ENCODE measurements at regions not wholly inside any gene's neighbourhood (a gene's known extent, or its start where the extent isn't known, plus 50 kb on each side); places are given as distances from the start of the nearest gene placed in this dataset.

DNA sequence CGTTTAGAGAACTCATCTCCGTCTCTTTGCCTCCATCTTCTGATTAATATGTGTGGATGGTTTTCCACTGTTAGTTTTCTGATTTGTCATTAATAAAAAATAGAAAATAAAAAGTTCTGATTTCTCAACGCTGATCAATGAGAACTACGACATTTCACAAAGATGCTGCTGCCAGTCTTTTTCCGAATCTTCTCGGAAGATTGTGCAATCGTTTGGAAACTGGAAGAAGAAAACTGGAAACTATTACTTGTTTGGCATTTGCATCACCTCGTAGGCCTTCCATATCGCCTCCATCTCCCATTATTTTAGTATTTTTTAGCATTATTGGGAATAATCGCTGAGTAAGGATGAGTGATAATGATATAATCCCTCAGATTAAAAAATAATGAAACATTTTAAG lies 123.2 kb upstream of the KLF6 start:
- no peak for FAIRE-seq

GRCh38 chr10:3907514-3907913 lies 122.5 kb upstream of the KLF6 start:
- no peak for FAIRE-seq

DNA sequence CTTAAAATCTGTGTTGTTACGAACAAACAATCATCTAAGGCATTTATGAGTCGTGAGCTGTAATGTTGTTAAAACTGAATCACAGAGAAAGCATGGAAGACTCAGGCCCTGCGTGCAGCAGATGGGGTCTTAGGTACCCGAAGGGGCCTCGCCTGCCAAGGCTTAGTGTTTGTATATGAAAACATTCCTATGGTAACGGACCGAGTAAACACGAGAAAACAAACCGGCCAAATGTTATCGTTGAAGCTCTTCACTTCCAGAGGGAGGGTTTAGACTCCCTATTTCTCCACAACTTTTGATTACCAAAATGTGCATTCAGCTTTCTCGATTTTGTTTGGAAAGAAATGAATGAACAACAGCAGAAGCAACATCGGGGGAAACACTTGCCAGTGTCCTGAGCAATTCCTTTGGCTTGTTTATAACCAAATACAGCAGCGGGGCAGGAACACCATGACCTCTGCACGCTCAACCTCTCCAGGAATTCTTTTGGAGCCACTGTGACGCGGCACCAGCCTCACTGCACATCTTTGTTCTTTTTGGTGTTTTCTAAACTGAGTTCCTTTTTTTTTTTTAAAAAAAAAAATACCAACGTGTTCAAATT lies 121.6 kb upstream of the KLF6 start:
- no peak for FAIRE-seq

DNA sequence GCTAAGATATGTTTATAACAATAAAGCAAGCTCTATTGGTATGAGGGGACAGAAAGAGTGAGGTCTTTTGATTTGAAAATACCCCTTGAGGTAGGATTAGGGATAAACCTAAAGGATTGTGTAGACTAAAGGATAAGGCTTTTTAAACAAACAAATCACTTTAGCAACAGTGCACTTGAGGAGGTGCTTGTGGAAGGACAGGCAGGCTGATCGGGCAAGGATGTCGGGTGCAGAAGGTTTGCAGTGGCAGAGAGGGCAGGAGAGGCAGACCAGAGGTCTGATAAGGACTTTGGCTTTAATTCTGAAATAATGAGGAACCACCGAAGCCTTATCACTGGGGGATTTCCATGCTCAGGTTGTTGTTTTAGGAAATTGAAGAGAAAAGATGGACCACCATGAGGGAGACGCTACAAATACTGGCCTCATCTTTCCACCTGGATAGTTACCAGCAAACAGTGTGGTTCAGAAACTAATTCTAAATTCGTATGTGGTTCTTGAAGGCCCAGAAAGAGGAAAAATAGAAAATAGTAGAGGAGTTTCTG lies 119.5 kb upstream of the KLF6 start:
- FAIRE-seq, result no peak

DNA sequence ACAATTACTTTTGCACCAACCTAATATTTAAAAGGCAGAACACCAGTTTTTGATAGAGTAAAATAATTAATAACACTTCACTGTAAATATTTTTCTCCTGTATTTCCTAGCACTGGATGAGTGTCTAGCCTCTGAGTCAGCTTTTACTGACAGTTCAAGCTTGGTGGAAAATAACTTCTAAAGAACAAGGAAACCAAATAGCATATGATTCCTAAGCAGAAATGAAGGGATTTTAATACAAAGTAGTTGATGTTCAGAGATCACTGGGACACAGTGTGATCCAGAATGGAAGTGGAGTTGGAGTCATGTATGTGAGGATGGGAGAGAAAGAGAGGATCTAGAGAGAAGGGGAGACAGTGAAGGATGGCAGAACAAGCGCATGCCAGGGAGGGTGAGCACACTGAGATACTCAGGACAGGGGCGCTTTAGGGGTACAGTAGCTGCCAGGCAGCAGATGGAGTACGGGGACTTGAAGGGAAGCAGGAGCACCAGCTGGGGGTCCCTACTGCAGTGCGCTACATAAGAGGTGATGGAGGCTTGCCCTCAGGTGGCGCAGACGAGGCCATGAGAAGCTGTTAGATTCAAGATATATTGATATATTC lies 117.9 kb upstream of the KLF6 start:
- no peak for FAIRE-seq

- no peak for FAIRE-seq
Measured at GRCh38 chr10:3902054-3902808, 117.2 kb upstream of the KLF6 start.

DNA sequence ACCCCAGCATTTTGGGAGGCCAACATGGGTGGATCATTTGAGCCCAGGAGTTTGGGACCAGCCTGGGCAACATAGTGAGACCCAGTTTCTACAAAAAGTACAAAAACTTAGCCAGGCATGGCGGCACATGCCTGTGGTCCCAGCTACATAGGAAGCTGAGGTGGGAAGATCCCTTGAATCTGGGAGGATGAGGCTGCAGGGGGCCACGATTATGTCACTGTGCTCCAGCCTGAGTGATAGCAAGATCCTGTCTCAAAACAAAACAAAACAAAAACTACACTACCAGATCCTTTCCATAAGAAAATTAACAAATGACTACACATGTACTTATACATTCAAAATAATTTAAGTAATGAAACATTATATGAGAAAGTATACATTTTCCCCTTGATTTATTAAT lies 116.4 kb upstream of the KLF6 start:
- FAIRE-seq, result no peak

DNA sequence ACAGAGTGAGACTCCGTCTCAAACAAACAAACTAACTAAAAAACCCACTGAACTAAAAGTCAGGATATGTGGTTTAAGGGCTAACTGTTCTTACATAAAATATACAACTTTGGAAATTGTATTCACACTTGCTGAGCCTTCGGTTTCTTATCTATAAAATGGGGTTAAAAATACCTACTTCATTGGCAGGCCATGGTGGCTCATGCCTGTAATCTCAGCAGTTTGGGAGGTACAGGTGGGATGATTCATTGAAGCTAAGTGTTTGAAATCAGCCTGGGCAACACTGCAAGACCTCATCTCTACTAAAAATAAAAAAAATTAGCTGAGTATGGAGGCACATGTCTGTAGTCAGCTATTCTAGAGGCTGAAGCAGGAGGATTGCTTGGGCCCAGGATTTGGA lies 115.4 kb upstream of the KLF6 start:
- FAIRE-seq, result no peak

DNA sequence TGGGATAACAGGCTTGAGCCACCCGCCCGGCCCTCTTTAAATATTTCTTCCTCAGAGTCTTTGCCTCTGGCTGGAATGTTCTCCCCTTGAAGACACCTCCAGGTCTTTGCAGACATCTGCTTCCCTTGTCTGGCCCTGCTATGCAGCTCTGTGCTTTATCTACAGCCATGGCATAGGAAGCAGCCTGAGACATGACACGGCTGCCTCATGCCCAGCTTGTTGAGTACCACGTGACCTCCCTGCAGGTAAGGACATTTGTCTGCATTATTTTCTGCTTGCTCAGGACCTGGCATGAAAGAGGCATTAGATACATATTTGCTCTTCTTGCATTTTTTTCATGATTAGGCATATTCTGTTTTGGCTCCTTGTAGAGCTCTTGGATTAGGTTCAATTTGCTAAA lies 113.8 kb upstream of the KLF6 start:
- no peak for FAIRE-seq

DNA sequence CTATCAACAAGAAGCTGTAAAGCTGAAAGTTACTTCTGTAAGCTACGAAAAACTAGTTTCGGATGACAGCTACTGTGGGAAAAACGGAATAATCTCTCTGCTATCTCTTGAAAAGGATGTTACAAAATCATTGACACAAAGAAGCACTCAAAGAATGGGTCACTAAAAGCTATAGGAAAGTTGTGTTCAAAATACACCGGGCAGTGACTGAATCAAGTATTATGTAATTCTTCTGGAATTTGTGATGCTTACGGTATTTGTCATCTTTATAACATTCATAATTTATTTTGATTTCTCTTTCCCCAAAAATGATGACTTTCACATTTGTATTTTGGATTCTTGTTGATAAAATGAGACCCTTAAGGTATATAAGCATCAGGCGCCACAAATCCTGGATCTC lies 112.1 kb upstream of the KLF6 start:
- no peak for FAIRE-seq

DNA sequence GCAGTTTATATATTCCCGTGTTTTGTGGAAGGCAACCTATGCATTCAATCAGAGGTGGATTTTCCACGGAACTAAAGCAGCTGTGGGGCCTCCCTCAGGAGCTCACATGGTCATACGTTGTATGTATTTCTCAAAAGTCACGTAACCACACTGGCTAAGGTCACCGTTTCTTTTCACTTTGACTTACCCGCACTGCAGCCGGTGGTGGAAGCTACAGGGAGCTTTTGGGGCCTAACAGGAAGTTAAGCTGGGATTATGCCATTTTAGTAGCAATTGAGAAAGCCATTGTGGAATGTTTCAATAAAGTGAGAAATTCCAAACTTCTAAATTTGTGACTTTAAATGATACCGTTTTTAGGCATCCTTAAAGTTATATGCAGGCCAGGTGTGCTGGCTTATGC lies 111.2 kb upstream of the KLF6 start:
- no peak for FAIRE-seq

DNA sequence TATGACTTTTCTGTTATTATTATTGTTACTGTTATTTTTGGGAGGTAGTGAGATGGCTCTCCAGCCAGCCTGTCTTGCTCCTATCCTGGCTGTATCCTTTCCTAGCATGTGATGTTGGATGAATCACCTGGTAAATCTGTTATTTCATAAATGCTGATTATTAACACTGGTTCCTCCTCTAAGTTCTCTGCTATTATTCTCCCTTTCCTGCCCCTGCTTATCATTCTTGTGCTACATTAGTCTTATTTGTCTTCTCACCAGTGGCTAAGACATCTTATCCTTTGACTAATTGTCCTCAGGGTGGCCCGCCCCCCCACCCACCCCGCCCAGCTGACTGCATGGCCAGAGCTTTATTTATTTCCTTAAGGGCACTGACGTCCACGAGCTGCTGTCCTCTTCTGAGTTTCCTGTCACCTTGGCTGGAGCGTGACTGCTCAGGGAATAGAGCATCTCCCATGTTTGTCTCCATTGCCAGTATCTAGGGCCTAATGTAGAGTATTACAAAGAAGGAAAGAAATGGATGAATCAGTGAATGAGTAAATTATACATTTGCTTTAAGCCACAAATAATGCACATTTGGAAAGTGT lies 110.1 kb upstream of the KLF6 start:
- no peak for FAIRE-seq

DNA sequence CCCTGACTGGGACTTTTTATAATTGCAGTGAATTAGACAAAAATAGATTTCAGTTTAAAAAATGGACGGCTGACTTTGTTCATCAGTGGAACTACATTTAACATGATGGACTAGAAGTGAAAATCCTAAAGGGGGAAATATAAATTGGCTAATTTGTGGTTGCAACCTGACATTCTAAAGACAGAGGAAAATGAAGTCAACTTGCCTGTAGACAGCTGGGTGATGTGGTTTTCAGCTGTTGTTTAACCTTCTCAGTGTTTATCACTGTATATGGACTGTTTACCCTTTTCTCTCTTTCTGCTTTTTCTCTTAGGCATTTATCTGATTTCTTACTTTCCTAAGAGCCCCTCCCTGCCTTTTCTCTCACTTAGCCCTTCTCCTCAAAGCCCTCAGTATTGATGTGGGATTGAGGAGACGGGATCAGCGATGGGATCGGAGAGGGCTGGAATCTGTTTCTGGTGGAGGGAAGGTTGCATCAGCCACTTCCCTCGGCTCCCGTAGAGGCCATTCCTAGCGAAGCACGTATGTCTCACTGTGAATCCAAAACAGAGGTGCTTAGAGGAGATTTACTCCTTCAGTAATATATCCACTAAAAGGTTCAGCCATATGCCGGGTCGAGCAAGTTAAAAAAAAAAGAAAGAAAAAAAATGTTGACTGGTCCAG lies 109.0 kb upstream of the KLF6 start:
- FAIRE-seq, result no peak

GRCh38 chr10:3892440-3893425 lies 107.7 kb upstream of the KLF6 start:
- FAIRE-seq, result no peak

GRCh38 chr10:3891396-3891795 lies 106.4 kb upstream of the KLF6 start:
- no peak for FAIRE-seq

DNA sequence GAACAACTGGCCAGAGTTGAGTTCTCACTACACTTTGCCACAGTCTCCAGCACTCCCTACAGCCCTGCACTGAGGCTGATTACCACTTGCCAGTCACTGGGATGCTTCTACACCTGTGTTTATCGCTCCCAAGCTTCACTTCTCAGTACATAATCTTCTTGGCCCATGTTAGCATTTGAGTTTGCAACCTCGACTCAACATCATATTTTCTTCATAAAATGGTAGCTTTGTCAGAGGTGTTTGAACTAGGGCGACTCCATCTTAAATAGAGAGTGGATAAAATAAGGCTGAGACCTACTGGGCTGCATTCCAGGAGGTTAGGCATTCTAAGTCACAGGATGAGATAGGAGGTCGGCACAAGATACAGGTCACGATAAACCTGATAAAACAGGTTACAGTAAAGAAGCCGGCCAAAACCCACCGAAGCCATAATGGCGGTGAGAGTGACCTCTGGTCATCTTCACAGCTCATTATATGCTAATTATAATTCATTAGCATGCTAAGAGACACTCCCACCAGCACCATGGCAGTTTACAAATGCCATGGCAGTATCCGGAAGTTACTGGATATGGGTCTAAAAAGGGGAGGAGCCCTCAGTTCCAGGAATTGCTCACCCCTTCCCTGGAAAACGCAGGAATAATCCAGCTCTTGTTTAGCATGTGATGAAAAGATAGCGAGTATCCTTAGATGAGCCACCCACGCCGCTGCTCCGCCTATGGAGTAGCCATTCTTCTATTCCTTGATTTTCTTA lies 105.8 kb upstream of the KLF6 start:
- no peak for FAIRE-seq

DNA sequence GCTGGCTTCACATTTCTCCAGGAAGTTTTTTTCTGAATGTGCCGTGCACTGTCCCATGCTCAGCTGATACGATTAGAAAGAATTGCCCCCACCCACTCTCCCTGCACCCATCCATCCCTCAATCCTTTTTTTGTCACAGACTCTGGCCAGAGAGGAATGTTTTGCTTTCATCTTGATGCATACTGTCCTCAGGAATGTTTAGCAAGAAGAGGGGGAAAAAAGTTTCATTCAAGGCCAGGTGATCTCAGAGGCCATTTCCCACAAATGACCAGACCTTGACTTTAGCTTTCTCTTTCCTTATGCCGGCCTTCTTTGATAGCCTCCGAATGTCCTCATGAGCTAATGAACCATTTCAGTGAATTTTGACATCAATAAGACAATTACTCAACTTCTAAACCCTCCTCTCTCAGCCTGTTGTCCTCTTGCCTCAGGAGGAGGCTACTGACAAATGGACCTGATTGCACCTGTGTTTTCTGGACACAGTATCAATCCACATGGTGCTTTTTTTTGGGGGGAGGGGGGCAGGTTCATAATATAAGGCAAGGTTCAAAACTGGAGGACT lies 105.0 kb upstream of the KLF6 start:
- FAIRE-seq, result no peak

DNA sequence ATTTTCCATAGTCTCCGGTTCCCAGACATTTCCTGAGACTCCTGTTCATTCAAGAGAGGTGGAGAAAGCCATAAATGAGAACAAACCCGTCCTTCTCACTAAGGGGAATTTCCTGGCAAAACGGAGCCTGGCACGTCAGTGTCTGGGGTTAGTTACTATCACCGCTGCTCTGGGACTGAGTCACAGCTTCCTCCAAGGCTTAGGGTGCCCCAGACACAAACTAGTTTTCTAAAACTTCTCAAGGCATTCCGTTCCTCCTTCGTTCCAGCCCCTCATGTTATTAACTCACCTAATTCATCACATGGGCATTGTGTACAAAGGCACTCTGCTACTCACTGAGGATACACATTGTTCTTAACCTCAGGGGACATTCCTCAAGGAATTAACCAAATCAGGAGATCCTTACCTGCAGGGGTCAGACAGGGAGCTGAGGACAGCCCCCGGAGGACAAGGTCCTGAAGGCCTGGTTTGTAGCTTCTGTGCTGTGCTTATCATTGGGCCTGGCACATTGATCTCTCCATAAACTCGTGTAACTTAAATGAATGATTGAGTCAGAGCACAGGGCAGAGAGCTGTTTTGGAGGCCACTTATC lies 103.0 kb upstream of the KLF6 start:
- no peak for FAIRE-seq

DNA sequence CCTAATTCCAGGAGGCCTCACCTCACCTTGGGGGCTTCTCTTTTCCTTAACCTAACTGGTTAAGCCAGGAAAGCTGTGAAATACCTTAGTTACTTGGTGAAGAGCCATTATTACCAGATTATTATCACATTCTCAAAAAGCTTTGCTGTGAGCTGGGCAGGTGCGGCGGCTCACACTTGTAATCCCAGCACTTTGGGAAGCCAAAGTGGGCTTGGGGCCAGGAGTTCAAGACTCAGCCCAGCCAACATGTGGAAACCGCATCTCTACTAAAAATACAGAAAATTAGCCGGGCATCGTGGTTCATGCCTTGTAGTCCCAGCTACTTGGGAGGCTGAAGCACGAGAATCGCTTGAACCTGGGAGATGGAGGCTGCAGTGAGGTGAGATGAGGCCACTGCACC lies 102.4 kb upstream of the KLF6 start:
- FAIRE-seq, result no peak

GRCh38 chr10:3886641-3887251 lies 101.7 kb upstream of the KLF6 start:
- no peak for FAIRE-seq
